NB4 (cell line): ENCODE measurements at regions not wholly inside any gene's neighbourhood (a gene's known extent, or its start where the extent isn't known, plus 50 kb on each side); places are given as distances from the start of the nearest gene placed in this dataset.

Source experiments
- POLR2A ChIP-seq: IDR thresholded peaks from 2 replicates; pipeline ENCODE4 v1.6.1; 2011; ENCODE audit warnings: mild to moderate bottlenecking; ENCODE audit not compliant: insufficient read length; ENCODE audit errors: extremely low read depth
- TF ChIP-seq, protein P1 (sequence below): IDR thresholded peaks from one replicate; pipeline ENCODE4 v1.5.1; 2012; ENCODE audit warnings: low read depth, low read length

DNA sequence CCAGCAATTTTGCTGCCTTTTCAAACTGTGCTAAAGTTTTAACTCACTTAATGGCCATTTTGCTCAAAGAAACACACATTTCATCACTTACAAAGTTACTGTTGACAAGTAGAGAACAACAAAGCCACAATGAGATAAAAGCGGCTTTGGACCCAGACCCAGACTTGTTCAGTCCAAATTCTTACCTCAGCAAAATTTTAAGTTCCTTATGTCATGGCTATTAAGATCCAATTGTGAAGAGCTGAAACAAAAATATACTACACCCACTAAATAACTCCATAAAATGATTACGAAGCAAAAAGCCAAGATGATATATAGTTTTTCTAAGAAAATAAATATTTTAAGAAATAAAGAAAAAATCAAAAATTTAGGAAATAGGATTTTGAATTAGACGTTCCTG, 137.0 kb upstream of the INPP4B start:
- no peak for TF ChIP-seq POLR2A
- TF ChIP-seq, protein P1, sequence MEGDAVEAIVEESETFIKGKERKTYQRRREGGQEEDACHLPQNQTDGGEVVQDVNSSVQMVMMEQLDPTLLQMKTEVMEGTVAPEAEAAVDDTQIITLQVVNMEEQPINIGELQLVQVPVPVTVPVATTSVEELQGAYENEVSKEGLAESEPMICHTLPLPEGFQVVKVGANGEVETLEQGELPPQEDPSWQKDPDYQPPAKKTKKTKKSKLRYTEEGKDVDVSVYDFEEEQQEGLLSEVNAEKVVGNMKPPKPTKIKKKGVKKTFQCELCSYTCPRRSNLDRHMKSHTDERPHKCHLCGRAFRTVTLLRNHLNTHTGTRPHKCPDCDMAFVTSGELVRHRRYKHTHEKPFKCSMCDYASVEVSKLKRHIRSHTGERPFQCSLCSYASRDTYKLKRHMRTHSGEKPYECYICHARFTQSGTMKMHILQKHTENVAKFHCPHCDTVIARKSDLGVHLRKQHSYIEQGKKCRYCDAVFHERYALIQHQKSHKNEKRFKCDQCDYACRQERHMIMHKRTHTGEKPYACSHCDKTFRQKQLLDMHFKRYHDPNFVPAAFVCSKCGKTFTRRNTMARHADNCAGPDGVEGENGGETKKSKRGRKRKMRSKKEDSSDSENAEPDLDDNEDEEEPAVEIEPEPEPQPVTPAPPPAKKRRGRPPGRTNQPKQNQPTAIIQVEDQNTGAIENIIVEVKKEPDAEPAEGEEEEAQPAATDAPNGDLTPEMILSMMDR, result no peak
